SKM-1 treated with dmso at 0.1 percent for 144 hours (cell line): ENCODE measurements at regions not wholly inside any gene's neighbourhood (a gene's known extent, or its start where the extent isn't known, plus 50 kb on each side); places are given as distances from the start of the nearest gene placed in this dataset.

Experiments used
- DNase-seq: peaks from one replicate; lab custom pipeline; 2025; ENCODE audit not compliant: unreplicated experiment; lab: John Stamatoyannopoulos, UW

DNA sequence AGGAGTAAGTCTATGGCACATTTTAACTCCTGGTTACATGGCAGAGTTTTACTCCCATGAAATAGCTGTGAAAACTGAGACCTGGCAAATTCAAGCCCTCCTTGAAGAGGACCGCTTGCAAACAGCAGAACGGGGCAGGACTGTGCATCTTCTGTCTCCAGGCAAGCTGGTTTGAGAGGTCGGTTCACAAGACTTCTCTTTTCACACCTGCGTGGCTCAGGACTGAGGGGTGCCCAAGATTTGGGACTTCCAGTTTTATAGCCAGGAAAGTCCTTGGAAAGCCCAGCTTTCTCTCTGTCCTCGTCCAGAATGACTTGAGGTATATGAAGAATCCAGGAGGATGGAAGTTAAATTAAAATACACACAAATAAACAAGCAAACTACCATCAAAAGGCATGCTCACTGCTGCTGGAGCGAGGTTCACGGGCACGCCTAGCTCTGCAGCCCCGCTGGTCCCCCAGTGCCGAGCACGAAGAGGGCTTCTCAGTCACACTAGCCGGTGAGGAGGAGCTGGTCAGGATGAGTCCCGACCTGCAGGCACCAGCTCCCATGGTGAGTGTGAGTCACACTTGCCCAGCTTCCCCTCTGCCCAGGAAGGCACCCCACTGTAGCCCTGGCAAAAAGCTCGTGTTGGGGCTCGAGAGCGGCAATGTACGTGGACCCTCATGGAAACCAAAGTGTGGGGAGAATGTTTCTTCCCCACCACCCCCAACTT lies 1382.4 kb downstream of the BRD1 start:
- DNase-seq, result no peak

DNA sequence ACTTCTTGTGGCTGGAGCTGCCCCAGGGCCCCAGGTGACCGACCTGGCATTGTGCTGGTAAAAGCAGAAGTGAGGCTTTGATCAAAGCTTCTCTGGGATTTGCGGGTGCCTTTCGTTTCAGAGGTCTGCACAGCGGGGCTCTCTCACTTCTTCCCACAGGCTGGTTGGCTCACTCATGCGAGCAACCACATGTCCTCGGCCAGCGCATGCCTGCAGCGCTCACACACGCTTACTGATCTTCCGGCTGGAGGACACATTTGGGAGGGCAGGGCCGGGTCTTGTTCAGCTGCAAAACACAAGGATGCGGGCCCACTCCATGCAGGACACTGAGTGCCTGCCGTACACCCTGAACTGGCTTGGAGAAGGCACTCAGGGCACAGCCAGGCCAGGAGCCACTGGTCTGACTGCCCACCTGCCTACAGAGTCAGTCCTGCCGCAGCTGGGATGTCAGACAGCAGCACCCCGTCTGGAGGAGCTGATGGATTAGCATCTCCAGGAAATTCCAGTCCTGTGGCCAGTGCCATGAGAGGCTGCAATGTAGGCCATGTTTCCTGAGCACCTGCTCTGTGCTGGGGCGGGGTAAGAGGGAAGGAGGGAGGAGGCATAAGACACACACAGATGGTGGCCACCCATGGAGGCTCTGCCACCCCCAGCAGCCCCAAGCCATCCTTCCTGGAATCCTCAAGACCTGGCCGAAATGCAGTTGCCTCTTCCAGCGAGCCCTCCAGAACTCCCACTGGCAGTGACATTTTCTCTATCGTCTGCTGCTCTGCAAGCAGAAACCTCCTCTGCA lies 1383.2 kb downstream of the BRD1 start:
- DNase-seq, result peak; percentile 7

DNA sequence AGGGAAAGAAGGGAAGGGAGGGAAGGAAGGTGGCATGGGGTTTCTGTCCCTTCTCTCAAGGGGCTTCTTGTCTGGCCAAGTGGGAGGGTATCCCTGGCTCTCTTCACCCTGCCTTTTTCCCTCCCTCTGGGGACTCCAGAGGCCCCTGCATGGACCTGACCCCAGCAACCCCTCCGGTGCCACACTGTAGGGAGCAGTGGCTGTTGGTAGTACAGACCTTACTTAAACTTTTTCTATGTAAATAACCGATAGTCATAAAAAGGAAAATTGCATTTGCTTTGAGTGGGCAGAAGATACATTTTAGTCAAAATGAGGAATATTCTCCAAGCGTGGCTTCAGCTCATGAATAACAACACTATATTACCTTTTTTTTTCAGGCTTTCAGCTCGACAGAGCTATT lies 1384.0 kb downstream of the BRD1 start:
- DNase-seq, result no peak

DNA sequence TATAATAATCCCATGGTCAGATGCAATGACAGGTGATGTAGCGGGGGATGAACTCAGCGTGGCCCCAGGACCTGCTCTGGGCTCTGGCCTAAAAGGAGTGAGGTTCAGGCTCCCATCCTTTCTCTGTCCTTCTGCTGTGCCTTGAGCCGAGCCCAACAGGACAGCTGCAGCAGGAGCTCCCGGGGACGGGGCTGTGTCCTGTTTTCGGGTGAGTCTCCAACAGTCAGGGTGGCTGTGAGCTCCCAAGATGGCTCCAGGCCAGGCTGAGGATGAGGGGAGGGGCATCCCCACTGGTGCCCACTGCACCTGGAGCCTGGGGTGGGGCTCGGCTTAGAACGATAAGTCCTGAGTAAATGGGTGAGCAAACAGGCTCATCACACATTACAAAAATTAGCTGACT lies 1385.0 kb downstream of the BRD1 start:
- no peak for DNase-seq

DNA sequence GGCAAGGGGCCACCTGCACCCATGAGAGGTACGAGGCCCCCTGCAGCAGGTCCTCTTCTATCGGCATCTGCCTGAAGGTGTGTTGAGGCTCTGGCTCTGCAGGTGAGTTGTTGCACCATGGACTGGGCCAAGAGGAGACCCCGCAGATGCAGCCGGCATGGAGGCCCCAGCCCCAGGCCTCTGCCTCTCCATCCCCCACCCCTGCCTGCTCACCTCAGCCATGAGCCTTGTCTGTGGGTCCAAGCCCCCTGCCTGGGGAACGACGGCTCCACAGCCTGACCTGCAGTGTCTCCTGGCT lies 1386.2 kb downstream of the BRD1 start:
- no peak for DNase-seq

DNA sequence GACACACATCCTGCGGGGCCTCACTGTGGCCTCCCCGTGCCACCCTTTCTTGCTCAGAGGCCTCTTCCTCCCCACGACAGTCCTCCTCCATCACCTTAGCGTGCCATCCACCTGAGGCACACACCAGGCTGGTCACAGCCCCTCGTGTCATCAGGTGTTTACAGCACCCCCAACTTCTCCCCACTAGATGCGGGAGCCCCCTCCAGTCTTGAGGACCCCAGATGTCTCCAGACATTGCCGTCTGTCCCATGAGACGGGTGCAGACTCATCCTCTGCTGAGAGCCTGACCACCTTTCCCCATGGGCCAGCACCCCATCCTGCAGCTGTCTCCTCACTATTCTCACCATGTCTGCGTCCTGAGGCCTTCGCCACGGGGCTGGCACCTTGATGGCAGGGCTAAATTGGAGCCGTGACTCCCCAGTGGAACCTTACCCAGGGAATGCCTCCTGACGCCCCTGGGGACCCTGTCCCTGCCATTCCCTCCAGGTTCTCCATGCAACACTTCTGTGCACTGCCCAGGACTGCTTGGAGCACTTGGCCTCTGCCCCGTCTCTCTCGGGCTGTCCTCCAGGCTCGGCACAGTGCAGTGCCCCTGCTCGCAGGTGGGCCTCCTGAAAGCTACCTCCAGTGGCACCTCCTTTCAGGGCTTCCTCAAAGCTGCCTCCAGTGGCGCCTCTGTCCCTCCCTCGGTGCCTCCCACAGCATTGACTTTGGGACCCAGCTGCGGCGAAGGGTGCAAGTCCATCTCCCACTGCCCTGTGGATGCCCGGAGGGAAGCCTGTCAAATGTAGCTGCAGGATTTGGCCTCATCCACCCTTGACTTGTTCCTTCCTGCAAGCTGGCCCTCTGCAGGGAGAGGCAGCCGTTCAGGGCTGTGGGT lies 1386.8 kb downstream of the BRD1 start:
- no peak for DNase-seq

DNA sequence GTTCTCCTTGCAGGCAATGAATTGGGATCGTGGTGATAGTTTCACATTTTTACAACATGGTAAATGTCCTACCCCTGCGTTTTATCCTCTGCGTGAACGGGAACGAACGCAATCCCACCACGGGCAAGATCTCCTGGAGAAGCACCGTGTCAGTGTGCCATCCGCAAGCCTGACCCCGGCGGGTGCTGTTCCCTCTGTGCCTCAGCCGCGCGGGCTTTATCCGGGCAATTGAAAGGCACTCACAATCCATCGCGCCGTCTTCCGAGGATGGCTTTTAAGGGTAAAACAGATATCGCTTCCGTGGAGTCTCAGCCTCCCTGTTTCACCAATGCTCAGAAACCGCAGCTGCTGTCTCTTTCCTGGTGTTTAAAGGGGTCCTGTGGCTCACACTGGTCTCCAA lies 1387.5 kb downstream of the BRD1 start:
- DNase-seq, result no peak

DNA sequence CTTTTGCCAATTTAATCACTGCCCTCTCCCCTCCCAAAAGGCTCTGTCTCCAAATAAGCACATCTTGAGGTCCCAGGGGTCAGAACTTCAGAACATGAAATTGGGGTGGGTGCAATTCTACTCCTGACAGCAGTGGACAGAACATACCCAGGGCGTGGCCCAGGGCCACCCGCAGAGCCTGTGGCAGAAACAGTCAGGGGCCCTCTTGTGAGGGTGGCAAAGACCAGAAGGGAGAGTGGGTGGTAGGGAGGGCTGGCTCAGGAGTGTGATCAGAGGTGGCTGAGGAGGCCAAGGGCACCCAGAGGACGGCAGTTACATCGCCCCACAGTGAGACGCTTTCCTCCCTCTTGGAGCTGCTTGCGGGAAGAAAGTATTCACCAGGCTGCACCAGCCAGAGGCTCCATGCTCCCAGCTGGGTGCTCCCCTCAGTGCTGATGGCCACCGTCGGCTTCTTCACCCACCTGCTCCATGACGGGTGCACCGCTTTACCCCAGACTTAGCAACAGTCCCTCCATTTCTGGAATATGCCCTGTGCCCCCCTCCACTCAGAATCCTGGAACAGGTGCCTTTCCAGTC lies 1388.0 kb downstream of the BRD1 start:
- DNase-seq, result no peak

DNA sequence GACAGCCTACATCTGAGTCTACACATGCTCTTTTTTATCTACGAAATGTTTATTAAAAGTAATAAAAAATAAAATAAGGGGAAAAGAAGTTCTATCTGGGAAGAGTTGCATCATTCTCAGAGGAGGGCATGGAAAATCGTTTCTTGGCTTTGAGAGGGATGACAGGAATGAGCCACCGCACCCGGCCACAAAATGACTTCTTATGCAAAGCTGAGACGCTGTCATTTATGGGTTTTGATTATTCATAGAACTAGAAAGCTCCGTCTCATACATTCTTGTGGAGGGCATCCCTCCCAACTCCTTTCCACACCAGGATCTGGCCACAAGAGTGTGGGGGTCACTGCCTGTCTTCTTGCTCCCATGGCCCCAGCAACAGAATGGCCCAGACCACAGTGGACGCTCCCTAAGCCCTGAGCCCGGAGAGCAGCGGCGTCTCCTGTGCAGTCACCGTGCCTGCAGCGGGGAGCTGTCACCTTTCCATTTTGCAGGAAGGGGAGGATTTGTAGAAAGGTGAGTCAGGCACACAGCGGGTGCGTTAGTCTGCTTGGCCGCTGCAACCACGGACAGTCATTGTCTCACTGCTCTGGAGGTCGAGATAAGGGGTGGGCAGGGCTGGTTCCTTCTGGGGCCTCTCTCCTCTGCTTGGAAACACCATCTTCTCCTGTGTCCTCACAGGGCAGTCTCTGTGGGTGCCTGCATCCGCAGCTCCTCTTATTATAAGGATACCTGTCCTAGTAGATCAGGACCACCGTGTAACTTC lies 1388.7 kb downstream of the BRD1 start:
- no peak for DNase-seq

DNA sequence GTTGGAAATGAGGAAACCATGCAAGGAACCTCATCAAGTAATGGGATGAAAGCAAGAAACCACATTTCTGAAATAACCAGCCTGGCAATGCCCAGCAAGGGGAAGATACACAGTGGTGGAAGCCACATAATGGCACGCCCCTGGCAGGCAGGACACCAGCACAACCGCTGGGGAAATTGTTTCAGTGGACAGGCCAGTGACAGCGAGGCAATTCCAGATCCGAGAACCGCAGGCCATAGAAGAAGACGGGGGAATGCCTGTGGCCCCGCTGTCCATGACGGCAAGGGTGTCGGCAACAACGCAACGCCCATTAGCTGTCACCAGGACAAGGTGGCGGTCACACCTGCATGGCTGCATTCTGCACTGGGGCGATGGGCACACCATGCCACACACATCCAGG lies 1389.6 kb downstream of the BRD1 start:
- DNase-seq, result no peak

DNA sequence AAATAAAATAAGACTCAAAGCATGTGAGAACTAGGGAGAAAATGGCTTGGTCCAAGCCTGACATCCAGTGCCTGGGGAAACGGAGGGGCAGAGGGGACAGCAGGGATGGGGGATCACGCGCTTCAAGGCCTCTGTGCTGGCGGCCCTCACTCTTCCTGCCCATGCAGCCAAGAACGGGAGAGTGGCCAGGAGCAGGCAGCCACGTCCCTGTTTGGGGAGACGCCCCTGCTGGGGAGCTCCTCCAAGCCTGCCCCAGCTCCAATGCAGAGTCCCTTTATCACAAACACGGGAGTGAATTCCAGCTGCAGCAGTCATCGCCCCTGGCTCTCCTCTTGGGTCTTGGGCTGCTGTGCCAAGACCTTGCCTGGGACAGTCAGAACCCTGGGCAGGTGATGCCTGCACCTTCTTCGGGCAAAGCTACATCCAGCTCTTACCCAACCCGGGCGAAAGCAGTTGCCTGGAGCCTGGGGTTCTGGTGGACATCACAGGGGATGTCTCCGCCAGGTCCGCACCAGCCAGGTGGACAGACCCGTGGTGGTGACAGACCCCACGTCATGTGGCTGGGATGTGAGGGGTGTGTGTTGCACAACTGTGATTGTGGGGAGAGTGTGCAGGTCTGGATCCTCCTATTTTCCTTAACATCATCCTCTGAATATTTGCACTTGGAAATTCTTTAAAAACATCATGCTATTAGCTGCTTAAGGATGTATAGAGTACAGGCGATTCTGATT lies 1391.3 kb downstream of the BRD1 start:
- no peak for DNase-seq

DNA sequence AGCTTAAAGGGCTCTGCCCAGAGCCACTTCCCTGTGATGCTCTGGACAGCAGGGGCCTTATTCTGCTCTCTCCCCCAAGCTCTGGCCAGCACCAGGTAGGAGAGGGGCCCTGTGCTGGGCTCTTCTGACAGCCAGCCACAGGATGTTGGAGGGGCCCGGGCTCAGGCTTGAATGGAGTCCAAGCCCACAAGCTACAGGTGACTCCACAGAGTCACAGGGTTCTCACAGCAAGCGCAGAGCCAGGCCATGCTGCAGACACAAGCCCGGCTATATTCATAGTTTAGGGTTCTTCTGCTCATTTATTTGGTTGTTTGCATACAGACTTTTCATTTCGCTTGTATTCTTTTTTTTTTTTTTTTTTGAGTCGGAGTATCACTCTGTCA lies 1392.8 kb downstream of the BRD1 start:
- no peak for DNase-seq

DNA sequence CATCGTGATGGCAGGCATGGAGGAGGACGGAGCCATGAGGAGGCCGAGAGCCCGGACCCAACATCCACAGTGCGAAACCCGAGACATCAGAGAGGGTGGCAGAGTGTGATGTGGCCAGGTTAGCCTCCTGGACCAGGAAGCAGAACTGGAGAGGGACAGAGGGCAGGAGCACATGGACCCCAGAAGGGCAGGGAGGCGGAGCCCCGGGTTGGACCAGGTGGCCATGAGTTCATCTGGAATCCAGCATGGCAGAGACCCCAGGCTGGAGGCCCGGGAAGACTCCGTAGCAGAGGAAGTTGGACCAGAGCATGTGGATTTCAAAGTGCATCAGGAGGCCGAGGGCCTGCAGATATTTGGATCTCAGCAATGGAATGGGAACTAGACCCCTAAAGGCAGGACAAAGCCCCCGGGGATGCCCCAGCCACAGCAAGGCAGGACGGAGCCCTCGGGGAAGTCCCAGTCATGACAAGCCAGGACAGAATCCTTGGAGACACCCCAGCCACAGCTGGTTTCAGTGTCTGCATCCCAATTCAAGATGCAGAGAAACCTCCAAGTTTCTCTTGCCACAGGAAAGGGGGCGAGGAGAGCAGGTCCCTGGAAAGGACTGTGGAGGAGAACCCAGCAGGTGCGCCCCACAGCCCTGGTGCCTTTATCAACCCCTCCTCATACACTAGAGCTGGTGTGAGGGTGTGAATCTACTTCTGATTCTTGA lies 1393.4 kb downstream of the BRD1 start:
- DNase-seq, result no peak

DNA sequence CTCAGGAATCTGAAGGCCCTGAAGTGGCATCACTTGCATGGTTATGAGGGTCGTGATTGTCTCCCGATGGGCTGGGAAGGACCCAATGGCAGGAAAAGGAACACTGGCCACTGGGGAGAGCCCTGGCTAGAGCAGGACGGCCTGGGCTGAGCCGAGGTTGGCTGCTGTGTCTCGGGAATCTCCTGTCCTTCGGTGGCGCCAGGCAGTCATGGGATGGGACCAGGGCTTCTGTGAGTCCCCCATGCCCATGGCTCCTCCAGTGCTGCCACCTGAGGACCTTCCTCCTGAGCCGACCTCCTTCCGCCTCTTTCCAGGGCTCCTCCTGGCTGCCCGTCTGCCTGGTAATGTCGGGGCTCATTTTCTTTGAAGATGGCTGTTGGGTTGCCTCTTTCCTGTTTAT lies 1394.0 kb downstream of the BRD1 start:
- no peak for DNase-seq

DNA sequence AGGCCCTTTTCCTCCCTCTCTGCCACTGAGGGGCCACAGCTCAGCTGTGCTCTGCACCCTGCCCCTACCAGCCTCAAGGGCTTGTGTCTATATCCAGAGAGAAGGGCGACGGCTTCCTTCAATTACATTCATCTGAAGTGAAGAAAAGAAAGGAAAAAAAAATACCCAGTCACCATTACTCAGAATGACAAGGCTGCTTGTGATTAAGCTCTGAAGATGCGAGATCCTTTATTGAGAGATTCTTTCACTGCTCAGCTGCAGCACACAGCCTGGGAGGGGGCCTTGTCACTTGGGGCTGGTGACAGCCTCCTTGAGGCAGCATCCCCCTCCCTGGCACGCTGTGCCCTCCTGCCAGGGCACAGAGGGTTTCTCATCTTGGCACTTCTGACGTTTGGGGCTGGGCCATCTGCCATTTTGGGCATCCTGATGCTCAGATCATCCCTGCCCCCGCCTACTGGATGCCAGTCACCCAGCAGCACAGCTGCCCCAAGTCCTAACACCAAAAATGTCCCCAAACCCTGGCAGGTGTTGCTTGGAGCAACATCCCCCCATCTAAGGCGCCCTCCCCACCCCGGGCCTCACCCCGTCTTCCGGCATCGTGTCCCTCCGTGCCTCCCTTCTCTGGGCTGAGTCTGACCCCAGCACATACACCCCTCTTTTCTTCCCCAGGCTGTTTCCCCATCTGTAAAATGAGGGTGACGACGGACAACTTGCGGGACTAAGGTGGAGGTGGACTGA lies 1394.7 kb downstream of the BRD1 start:
- DNase-seq, result no peak

DNA sequence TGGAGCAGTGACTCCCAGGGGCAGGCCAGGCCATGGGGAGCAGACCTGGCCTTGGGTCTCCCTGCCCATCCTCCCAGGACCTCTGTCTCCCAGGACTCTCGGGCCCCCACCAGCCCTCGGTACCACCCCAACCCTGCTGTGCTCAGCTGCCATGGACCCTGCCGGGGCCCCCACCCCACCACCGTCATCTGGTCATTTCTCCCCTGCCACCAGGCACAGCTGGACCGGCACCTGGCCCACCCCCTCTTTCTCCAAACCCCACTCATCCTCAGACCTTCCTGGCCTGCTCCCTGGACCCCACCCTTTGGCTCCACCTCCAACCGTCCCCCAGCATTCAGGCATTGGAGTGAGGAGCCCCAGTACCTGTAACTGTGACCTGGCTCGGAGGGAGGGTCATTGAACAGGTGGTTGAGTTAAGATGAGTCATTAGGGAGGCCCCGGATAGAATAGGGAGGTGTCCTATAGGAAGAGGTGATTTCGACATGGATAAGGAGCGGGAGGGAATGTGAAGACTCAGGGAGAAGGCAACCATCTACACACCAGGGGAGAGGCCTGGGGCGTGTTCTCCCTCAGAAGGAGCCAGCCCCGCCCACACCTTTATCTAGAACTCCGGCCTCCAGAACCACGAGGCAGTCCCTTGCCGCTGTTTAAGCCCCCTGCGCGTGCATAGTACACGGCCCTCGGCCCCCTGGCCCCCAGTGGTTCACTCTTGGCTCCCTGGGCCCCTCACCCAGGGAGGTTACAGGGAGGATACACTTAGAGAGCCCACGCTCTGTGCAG lies 1395.9 kb downstream of the BRD1 start:
- no peak for DNase-seq

DNA sequence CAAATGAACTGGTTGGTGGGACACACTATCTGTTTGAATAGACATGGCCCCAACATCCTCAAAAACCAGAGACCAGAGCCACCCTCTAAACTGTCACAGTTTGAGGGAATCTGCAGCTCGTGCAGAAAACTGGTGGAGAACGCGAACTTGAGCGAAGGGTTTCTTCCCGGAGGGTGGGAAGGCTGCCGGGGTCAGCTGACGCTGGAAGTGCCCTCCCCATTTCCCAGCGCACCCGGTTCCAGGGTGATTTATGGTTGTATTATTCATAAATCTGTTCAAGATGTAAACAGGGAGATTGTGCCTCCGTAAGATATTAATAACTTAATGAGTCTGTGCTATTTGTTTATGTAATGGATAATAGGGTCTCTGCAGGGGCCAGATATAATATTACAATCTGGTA lies 1396.7 kb downstream of the BRD1 start:
- no peak for DNase-seq

DNA sequence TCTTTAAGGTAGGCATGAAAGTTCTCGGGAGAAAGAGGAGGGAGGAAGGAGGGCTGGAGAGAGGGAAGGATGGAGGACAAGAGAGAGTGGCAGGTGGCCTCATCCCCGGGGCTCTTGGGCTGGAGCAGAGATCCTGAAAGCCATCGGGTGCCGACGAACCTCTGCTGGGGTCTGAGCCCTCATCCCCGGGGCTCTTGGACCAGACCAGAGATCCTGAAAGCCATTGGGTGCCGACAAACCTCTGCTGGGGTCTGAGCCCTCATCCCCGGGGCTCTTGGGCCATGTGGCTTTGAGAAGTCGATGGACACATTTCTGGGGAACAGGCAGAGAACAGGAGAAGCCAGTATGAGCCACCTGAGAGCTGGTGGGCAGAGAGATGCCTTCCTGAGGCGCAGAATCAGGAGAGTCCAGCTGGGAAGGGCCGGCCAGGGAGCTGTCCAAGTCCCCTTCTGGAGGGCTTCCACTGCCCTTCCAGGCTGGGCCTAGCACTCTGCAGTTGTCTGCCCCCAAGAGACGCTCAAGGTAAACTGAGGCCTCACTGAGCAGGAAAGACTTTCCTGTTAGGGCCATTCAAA lies 1398.1 kb downstream of the BRD1 start:
- no peak for DNase-seq
